Neutrophil (primary cell): ENCODE measurements at regions not wholly inside any gene's neighbourhood (a gene's known extent, or its start where the extent isn't known, plus 50 kb on each side); places are given as distances from the start of the nearest gene placed in this dataset.

Source experiments
- H3K27ac ChIP-seq: fragments of 200-600 bp; sonication (generic); 2 replicates; pipeline ENCODE4 v1.5.1; 2016; ENCODE audit warnings: mild to moderate bottlenecking, moderate library complexity
- H3K27me3 ChIP-seq: fragments of 200-600 bp; sonication (generic); 2 replicates; pipeline ENCODE4 v1.6.0; 2016; ENCODE audit warnings: mild to moderate bottlenecking
- H3K36me3 ChIP-seq: fragments of 200-600 bp; sonication (generic); 2 replicates; pipeline ENCODE4 v1.5.1; 2017
- H3K4me1 ChIP-seq, 2 experiments: fragments of 200-600 bp in 1 of 2; sonication (generic) in 1 of 2; 1 replicate in 1 of 2; 2 replicates in 1 of 2; pipeline versions ENCODE4 v1.5.1 to v1.6.1; 2013 to 2016; ENCODE audit warnings: low read depth in 1 of 2, low read length in 1 of 2, mild to moderate bottlenecking in 1 of 2, moderate library complexity in 1 of 2; ENCODE audit not compliant: control insufficient read depth in 1 of 2, insufficient read depth in 1 of 2
- H3K4me3 ChIP-seq, 2 experiments: fragments of 200-600 bp in 1 of 2; sonication (generic) in 1 of 2; 1 replicate in 1 of 2; 2 replicates in 1 of 2; pipeline ENCODE4 v1.5.1; 2013 to 2016; ENCODE audit warnings: low read depth in 1 of 2, low read length in 1 of 2, mild to moderate bottlenecking in 1 of 2, moderate library complexity in 1 of 2
- H3K9me3 ChIP-seq: fragments of 200-600 bp; sonication (generic); 2 replicates; pipeline ENCODE4 v1.5.1; 2016
- CTCF ChIP-seq: fragments of 200-600 bp; sonication (generic); IDR thresholded peaks from 2 replicates; pipeline ENCODE4 v1.5.1; 2016; ENCODE audit warnings: antibody characterized with exemption

- H3K27me3 ChIP-seq = no peaks in the 10 kb centered on the region
- TF ChIP-seq CTCF = no peak
- H3K27ac ChIP-seq = no peak overlapping the region
- no peaks in the 10 kb centered on the region for H3K36me3 ChIP-seq
- H3K4me1 ChIP-seq = no peaks in the 10 kb centered on the region
- no peaks in the 10 kb centered on the region for H3K9me3 ChIP-seq
- H3K4me3 ChIP-seq = no peak overlapping the region
These were observed 245.1 kb downstream of the PTTG2 start for GRCh38 chr4:38205261-38205660.

- Histone ChIP-seq H3K27me3 (no peaks in the 10 kb centered on the region), H3K4me3 (no peak overlapping the region), H3K36me3 (no peaks in the 10 kb centered on the region), H3K27ac (no peak overlapping the region), H3K9me3 (no peaks in the 10 kb centered on the region), H3K4me1 (no peaks in the 10 kb centered on the region)
- TF ChIP-seq CTCF = no peak
These were observed 246.9 kb downstream of the PTTG2 start for GRCh38 chr4:38207110-38207457.

- Histone ChIP-seq H3K36me3 (no peaks in the 10 kb centered on the region), H3K9me3 (no peaks in the 10 kb centered on the region), H3K27me3 (no peaks in the 10 kb centered on the region), H3K4me3 (no peak overlapping the region), H3K4me1 (no peaks in the 10 kb centered on the region), H3K27ac (no peak overlapping the region)
- TF ChIP-seq CTCF = no peak
These were observed 249.5 kb downstream of the PTTG2 start for GRCh38 chr4:38209654-38210053.

GRCh38 chr4:38210396-38211114 is 250.4 kb downstream of the PTTG2 start:
- Histone ChIP-seq H3K27me3 (no peaks in the 10 kb centered on the region), H3K4me1 (no peaks in the 10 kb centered on the region), H3K36me3 (no peaks in the 10 kb centered on the region), H3K4me3 (no peak overlapping the region), H3K27ac (no peak overlapping the region), H3K9me3 (no peaks in the 10 kb centered on the region)
- TF ChIP-seq CTCF = no peak

GRCh38 chr4:38211885-38212284 is 251.7 kb downstream of the PTTG2 start:
- no peak for TF ChIP-seq CTCF
- Histone ChIP-seq H3K9me3 (no peaks in the 10 kb centered on the region), H3K27me3 (no peaks in the 10 kb centered on the region), H3K36me3 (no peaks in the 10 kb centered on the region), H3K4me3 (no peak overlapping the region), H3K27ac (no peak overlapping the region), H3K4me1 (no peaks in the 10 kb centered on the region)
